Natural killer cell treated with Interleukin-12 subunit alpha and Interleukin-12 subunit beta and Interleukin-15 and Interleukin-18, amount 100 ng/mL, for 72 hours (primary cell): ENCODE measurements at regions not wholly inside any gene's neighbourhood (a gene's known extent, or its start where the extent isn't known, plus 50 kb on each side); places are given as distances from the start of the nearest gene placed in this dataset.

Source experiments
- ATAC-seq, 2 donors: fragments of 150-1000 bp; cut with Tn5 transposase in 1 of 2; sonication (Bioruptor Pico), chemical (Tn5 transposase) in 1 of 2; 2 replicates each; pipeline ENCODE4 v1.10.0; 2021
- DNase-seq: peaks from one replicate; pipeline ENCODE4 v3.0.0; 2022; ENCODE audit warnings: low spot score
- H3K27ac Mint-ChIP-seq, 2 donors: 1 replicate in 1 of 2; 2 replicates in 1 of 2; pipeline ENCODE4 v1.8.0; 2022; ENCODE audit warnings: mixed read lengths in 2 of 2, mild to moderate bottlenecking in 1 of 2, moderate library complexity in 1 of 2
- H3K27me3 Mint-ChIP-seq, 2 donors: 1 replicate in 1 of 2; 2 replicates in 1 of 2; pipeline ENCODE4 v1.8.0; 2022; ENCODE audit warnings: mixed read lengths in 2 of 2
- H3K36me3 Mint-ChIP-seq: one replicate; pipeline ENCODE4 v1.8.0; 2022; ENCODE audit warnings: mixed read lengths
- H3K4me1 Mint-ChIP-seq, 2 donors: 1 replicate in 1 of 2; 2 replicates in 1 of 2; pipeline ENCODE4 v1.8.0; 2022; ENCODE audit warnings: low read depth in 2 of 2, mixed read lengths in 2 of 2, mild to moderate bottlenecking in 1 of 2
- H3K4me3 Mint-ChIP-seq: one replicate; pipeline ENCODE4 v1.8.0; 2022; ENCODE audit warnings: mixed read lengths
- H3K9me3 Mint-ChIP-seq: 2 replicates; pipeline ENCODE4 v1.8.0; 2022; ENCODE audit warnings: mixed read lengths

DNA sequence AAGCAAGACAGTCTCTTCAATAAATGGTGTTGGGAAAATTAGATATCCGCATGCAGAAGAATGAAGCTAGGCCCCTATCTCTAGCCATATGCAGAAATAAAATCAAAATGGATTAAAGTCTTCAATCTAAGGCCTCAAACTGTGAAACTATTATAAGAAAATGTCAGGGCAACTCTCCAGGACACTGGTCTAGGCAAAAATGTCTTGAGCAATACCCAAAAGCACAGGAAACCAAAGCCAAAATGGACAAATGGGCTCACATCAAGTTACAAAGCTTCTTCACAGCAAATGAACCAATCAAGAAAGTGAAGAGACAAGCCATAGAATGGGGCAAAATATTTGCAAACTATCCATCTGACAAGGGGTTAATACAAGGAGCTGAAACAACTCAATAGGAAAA, 338.8 kb downstream of the NNT start:
- H3K4me1 Mint-ChIP-seq: no peaks in the 10 kb centered on the region
- DNase-seq: no peak
- no peak overlapping the region for H3K4me3 Mint-ChIP-seq
- H3K27me3 Mint-ChIP-seq: no peaks in the 10 kb centered on the region
- H3K27ac Mint-ChIP-seq: no peak overlapping the region
- peaks cover 22% of the 10 kb centered on the region for H3K9me3 Mint-ChIP-seq
- no peaks in the 10 kb centered on the region for H3K36me3 Mint-ChIP-seq
- ATAC-seq: no peak

DNA sequence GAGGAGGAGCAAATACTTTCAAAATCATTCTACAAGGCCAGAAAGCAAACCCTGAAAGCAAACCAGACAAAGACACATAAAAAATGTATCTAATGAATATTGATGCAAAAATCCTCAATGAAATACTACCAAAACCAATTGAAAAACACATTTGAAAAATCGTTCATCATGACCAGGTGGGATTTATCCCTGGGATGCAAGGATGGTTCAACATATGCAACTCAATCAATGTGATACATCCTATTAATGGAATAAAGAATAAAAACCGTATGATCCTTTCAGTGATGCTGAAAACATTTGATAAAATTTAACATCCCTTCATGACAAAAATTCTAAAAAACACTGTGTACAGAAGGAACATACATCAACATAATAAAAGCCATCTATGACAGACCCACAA, 337.6 kb downstream of the NNT start:
- Mint-ChIP-seq H3K4me3 (no peak overlapping the region), H3K4me1 (no peaks in the 10 kb centered on the region), H3K27me3 (no peaks in the 10 kb centered on the region)

DNA sequence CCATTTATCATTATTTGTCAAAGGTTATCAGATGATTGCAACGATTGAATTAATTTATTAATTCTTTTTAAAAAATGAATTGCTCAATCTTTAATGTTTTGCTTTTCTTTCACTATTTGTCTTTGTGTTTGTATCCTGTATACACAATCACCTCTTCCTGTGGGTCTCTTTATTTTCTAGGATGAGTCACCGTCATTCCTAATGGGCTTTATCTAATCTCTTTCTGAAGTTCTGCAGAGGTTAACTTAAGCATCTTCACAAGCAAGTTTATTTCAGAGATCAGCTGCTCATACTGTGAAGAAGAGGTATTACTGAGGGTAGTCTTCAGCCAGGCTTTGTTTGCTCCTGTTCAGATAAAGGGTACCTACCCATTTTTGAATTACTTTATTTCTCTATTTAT, 323.9 kb downstream of the NNT start:
- Mint-ChIP-seq H3K36me3 (no peaks in the 10 kb centered on the region), H3K27me3 (no peaks in the 10 kb centered on the region), H3K4me1 (no peaks in the 10 kb centered on the region), H3K9me3 (peaks cover 5% of the 10 kb centered on the region), H3K4me3 (no peak overlapping the region), H3K27ac (no peak overlapping the region)
- DNase-seq: no peak
- ATAC-seq: no peak

More for the DNA sequence above, 337.6 kb downstream of the NNT start:
- H3K9me3 Mint-ChIP-seq: peaks cover 19% of the 10 kb centered on the region
- no peaks in the 10 kb centered on the region for H3K36me3 Mint-ChIP-seq
- no peak for DNase-seq
- no peak for ATAC-seq
- H3K27ac Mint-ChIP-seq: no peak overlapping the region

DNA sequence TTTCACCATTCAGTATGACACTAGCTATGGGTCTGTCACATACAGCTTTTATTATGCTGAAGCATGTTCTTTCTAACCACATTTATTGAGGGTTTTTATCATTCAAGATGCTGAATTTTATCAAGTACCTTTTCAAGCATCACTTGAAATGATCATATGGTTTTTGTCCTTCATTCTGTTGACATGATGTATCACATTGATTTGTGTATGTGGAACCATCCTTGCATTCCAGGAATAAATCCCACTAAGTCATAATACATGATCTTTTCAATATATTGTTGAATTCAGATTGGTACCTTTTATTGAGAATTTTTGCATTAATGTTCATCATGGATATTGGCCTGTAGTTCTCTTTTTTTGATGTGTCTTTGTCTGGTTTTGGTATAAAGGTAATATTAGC, 317.4 kb downstream of the NNT start:
- DNase-seq (no peak), ATAC-seq (no peak)
- peaks cover 3% of the 10 kb centered on the region for H3K9me3 Mint-ChIP-seq
- no peak overlapping the region for H3K27ac Mint-ChIP-seq
- no peak overlapping the region for H3K4me3 Mint-ChIP-seq
- no peaks in the 10 kb centered on the region for H3K4me1 Mint-ChIP-seq
- no peaks in the 10 kb centered on the region for H3K27me3 Mint-ChIP-seq
- H3K36me3 Mint-ChIP-seq: no peaks in the 10 kb centered on the region

DNA sequence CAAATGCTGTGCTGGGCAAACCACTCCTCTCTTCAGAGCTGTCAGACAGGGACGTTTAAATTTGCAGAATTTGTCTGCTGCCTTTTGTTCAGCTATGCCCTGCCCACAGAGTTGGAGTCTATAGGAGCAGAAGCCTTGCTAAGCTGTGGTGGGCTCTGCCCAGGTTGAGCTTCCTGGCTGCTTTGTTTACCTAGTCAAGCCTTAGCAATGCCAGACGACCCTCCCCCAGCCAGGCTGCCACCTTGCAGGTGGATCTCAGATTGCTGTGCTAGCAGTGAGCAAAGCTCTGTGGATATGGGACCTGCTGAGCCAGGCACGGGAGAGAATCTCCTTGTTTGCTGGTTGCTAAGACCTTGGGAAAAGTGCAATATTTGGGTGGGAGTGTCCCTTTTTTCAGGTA, 314.9 kb downstream of the NNT start:
- H3K27ac Mint-ChIP-seq: no peak overlapping the region
- no peaks in the 10 kb centered on the region for H3K27me3 Mint-ChIP-seq
- no peak for DNase-seq
- ATAC-seq: no peak
- no peaks in the 10 kb centered on the region for H3K4me1 Mint-ChIP-seq
- H3K4me3 Mint-ChIP-seq: no peak overlapping the region
- peaks cover 7% of the 10 kb centered on the region for H3K9me3 Mint-ChIP-seq
- H3K36me3 Mint-ChIP-seq: no peaks in the 10 kb centered on the region

DNA sequence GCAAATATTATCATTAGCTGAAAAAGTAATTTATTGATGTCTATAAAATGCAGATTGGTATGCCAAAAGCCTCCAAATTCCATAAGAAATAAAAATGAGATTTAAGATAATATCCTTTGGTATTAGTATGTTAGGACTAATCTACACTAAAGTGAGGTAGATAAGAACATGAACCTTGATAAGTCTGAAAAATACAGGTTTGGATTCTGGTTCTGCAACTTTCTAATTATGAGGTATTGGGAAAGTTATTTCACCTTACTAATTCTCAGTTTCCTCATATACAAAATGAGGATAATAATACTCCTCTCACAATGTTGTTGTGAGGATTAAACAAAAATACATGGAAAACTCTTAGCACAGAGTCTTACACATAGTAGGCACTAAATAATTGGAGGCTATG, 300.1 kb downstream of the NNT start:
- Mint-ChIP-seq H3K27me3 (no peaks in the 10 kb centered on the region), H3K36me3 (no peaks in the 10 kb centered on the region), H3K9me3 (peaks cover 8% of the 10 kb centered on the region), H3K27ac (no peak overlapping the region), H3K4me1 (no peaks in the 10 kb centered on the region), H3K4me3 (no peak overlapping the region)
- DNase-seq (no peak), ATAC-seq (no peak)

DNA sequence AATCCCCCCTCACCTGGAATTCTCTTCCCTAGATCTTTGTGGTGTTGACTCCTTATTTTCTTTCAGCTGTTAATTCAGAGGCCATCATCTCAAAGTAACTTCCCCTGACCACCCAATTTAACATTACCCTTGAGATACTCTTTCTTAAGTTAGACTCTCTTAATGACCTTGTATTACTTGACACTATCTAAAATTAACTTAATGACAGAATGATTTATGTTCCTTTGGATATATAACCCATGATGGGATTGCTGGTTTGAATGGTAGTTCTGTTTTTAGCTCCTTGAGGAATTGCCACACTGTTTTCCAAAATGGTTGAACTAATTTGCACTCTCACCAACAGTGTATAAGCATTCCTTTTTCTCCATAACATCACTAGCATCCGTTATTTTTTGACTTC, 298.0 kb downstream of the NNT start:
- no peak overlapping the region for H3K4me3 Mint-ChIP-seq
- ATAC-seq (no peak), DNase-seq (no peak)
- no peak overlapping the region for H3K27ac Mint-ChIP-seq
- no peaks in the 10 kb centered on the region for H3K36me3 Mint-ChIP-seq
- H3K27me3 Mint-ChIP-seq: no peaks in the 10 kb centered on the region
- peaks cover 8% of the 10 kb centered on the region for H3K9me3 Mint-ChIP-seq
- H3K4me1 Mint-ChIP-seq: no peaks in the 10 kb centered on the region

DNA sequence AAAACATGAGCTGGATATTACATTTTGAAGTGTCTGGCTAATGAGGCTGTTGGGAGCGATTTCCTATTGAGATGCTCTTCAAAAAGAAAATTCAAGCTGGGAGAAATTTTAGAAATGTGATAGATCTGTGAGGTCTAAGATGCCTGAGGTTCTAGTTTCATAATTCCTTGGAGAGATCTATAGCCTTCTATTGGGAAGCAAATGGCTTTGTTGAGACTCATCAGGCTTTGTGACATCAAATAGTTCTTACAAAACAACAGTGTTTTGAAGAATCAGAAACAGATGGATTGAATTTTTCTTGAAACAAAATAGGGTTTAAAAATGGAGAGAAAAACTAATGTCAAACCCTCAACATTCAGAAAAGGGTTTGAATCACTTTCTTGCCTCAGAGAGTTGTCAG, 292.9 kb downstream of the NNT start:
- H3K36me3 Mint-ChIP-seq: no peaks in the 10 kb centered on the region
- peaks cover 10% of the 10 kb centered on the region for H3K9me3 Mint-ChIP-seq
- H3K27ac Mint-ChIP-seq: no peak overlapping the region
- DNase-seq (no peak), ATAC-seq (no peak)
- no peak overlapping the region for H3K4me3 Mint-ChIP-seq
- no peaks in the 10 kb centered on the region for H3K4me1 Mint-ChIP-seq
- no peaks in the 10 kb centered on the region for H3K27me3 Mint-ChIP-seq

DNA sequence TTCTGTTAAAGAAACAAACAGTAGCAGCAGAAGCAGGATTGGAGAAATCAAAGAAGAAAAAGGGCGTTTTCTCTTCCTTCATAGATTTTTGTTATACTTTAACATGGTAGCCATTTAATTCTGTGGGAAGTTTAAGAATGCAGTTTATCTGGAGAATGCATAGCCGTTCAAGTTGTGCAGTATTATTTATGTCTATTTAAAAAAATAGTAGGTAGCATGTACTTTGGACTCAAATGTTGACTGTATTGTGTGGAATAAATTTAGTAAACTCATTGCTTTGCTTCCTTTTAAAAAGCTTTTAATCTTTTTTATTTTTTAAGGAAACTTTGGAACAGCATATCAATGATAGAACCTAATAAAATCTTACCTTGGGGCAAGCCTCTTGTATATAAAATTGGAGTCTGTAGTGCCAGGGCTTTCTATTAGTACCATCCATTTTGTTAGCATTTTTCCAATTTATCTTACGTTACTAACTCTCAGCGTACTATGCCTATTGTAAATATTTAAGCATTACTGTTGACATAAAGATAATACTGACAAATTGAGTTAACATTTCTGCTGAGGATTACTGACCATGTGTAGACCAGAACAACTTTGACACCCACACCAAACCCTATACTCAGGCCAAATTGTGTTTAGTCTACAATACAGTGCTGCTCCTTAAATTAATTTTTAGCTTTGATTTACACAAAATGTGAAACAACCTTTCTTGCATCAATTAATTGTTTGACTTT, 291.1 kb downstream of the NNT start:
- ATAC-seq (no peak), DNase-seq (no peak)
- no peak overlapping the region for H3K4me3 Mint-ChIP-seq
- peaks cover 12% of the 10 kb centered on the region for H3K9me3 Mint-ChIP-seq
- H3K27me3 Mint-ChIP-seq: no peaks in the 10 kb centered on the region
- H3K27ac Mint-ChIP-seq: no peak overlapping the region
- no peaks in the 10 kb centered on the region for H3K36me3 Mint-ChIP-seq
- H3K4me1 Mint-ChIP-seq: no peaks in the 10 kb centered on the region

DNA sequence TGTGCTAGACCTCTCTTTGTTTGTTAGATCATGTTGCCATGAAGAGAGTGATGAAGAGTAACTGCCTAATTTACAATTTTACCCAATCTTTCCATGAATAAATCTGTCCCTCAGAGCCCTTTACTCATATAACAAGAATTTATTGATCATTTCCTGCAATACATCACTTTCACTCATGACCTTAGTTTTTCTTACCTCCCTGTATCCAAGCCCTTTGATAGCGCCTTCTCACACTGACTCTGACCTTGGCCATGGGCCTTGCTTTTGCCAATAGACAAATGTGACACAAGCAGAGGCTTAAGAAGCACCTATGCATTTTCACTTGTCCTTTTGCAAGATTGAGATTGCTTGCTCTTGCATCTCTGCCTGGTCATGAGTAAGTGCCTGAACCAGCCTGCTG, 288.1 kb downstream of the NNT start:
- Mint-ChIP-seq H3K27ac (no peak overlapping the region), H3K27me3 (no peaks in the 10 kb centered on the region), H3K4me3 (no peak overlapping the region), H3K36me3 (no peaks in the 10 kb centered on the region), H3K9me3 (peaks cover 16% of the 10 kb centered on the region), H3K4me1 (no peaks in the 10 kb centered on the region)
- ATAC-seq (no peak), DNase-seq (no peak)

DNA sequence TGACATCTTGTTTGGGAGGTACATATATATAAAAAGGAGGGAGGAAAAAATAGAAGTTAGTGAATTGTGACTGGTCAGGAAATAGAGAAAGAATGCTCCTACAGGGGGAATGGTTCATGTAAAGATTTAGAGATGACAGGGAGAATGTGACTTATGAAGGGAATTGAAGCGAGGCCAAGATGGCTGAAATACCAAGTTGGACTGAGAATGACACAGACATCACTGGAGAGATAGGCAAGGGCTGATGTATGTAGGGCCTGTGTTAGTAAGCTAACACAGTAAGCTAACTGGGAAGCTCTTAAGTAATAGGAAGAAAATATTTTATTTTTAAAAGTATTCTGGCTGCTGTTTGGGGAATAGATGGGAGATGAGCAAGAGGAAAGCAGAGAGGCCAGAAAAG, 286.3 kb downstream of the NNT start:
- H3K36me3 Mint-ChIP-seq: no peaks in the 10 kb centered on the region
- ATAC-seq (no peak), DNase-seq (no peak)
- no peak overlapping the region for H3K4me3 Mint-ChIP-seq
- no peaks in the 10 kb centered on the region for H3K27me3 Mint-ChIP-seq
- no peaks in the 10 kb centered on the region for H3K4me1 Mint-ChIP-seq
- no peak overlapping the region for H3K27ac Mint-ChIP-seq
- peaks cover 12% of the 10 kb centered on the region for H3K9me3 Mint-ChIP-seq

DNA sequence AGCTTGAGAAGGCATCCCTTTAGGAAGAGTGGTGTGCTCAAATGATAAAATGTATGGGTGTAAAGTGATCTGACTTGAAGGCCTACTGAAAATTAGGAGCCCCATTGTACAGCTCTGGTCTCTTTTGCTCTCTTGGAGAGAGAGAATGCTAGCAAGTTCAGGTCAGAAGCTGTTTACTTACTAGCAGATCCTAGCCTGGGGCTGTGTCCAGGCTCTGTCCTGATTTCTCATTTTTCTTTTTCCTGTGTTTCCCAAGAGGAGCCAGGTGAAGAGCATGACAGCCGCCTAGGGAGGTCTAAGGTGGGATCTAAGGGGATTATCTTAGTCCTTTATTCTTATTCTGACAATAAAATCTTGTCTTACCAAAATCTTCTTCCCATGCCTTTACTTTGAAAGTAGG, 272.8 kb downstream of the NNT start:
- Mint-ChIP-seq H3K9me3 (peaks cover 5% of the 10 kb centered on the region), H3K27ac (no peak overlapping the region), H3K27me3 (no peaks in the 10 kb centered on the region), H3K4me1 (no peaks in the 10 kb centered on the region), H3K36me3 (no peaks in the 10 kb centered on the region), H3K4me3 (no peak overlapping the region)
- ATAC-seq: no peak
- no peak for DNase-seq

DNA sequence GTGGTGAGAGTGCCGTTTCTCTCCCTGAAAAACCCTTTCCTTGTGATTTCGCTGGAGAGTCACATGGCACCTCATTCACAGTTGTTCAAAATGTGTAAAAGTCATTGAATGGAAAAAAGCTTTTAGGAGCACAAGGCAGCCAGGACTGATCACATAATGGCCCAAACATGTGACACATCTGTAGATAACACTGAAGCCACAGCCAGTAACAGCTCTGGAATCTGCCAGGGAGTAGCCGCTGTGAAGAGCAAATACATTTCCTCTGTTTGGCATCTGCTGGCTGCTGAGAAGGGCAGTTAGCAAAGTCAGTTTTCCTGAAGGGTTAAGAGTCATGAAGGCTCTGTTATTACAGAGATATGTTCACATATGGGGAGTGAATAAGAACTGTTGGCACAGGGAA, 271.8 kb downstream of the NNT start:
- Mint-ChIP-seq H3K27me3 (no peaks in the 10 kb centered on the region), H3K27ac (no peak overlapping the region), H3K4me3 (no peak overlapping the region), H3K36me3 (no peaks in the 10 kb centered on the region), H3K9me3 (peaks cover 5% of the 10 kb centered on the region), H3K4me1 (no peaks in the 10 kb centered on the region)
- ATAC-seq (no peak), DNase-seq (no peak)

DNA sequence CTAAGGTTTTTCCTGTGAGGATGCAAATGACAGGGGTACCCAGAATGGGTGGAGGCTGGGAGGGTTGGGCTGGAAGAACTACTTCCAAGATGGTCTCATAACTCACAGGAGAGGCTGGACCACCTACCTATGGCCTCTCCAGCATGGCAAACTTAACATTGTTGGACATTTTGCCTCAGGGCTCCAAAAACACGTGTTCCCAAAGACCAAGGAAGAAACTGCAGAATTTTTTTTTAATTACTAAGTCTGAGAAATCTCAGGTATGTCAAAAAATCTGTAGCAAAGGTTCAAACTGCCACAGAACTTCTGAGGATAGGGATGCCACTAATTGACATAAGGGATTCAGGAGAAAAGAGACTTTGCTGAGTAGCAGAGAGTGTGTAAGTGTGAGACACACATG, 270.8 kb downstream of the NNT start:
- no peaks in the 10 kb centered on the region for H3K27me3 Mint-ChIP-seq
- H3K4me3 Mint-ChIP-seq: no peak overlapping the region
- no peak overlapping the region for H3K27ac Mint-ChIP-seq
- ATAC-seq: no peak
- no peaks in the 10 kb centered on the region for H3K4me1 Mint-ChIP-seq
- no peaks in the 10 kb centered on the region for H3K36me3 Mint-ChIP-seq
- DNase-seq: no peak
- H3K9me3 Mint-ChIP-seq: peaks cover 5% of the 10 kb centered on the region

DNA sequence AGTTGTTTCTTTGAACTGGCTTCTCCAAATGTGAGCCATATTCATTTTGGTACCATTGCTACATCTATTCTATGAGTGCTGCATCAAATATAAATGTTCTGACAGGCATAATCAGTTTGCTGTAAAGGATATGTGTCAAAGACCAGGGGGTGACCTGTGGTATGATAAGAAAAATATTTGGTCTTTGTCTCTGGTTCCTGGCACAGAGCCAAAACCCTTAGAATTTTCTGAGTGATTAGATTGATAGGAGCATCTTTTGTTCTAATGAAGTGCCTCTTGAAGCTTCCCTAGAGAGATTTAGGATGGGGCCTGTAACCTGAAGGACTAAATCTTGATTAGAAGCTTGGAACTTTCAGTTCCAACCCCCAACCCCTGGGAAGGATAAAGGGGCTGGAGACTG, 256.3 kb downstream of the NNT start:
- DNase-seq (no peak), ATAC-seq (no peak)
- H3K27ac Mint-ChIP-seq: no peak overlapping the region
- H3K4me3 Mint-ChIP-seq: no peak overlapping the region
- H3K27me3 Mint-ChIP-seq: no peaks in the 10 kb centered on the region
- no peaks in the 10 kb centered on the region for H3K36me3 Mint-ChIP-seq
- H3K4me1 Mint-ChIP-seq: no peaks in the 10 kb centered on the region
- H3K9me3 Mint-ChIP-seq: peaks cover 18% of the 10 kb centered on the region
